UCSD-AML1 (cell line): ENCODE measurements at regions not wholly inside any gene's neighbourhood (a gene's known extent, or its start where the extent isn't known, plus 50 kb on each side); places are given as distances from the start of the nearest gene placed in this dataset.
"Not testable (repeated sequence)": the region's sequence is repeated elsewhere in the genome, so short reads cannot be mapped to it uniquely, and the experiment has no call there.

Experiments used
- DNase-seq: peaks from one replicate; lab custom pipeline; 2025; ENCODE audit not compliant: unreplicated experiment; lab: John Stamatoyannopoulos, UW

GRCh38 chr22:49513358-49513851 is 314.3 kb downstream of the BRD1 start:
- DNase-seq = no peak

GRCh38 chr22:49512487-49513165 is 315.0 kb downstream of the BRD1 start:
- DNase-seq = no peak

GRCh38 chr22:49511393-49512189 is 316.1 kb downstream of the BRD1 start:
- not testable (repeated sequence) for DNase-seq

GRCh38 chr22:49510718-49511117 is 317.0 kb downstream of the BRD1 start:
- DNase-seq = no peak

GRCh38 chr22:49509016-49509415 is 318.7 kb downstream of the BRD1 start:
- DNase-seq = no peak

- DNase-seq = no peak
These were observed 319.1 kb downstream of the BRD1 start for GRCh38 chr22:49508561-49508960.

GRCh38 chr22:49507607-49508292 is 319.9 kb downstream of the BRD1 start:
- DNase-seq = no peak

GRCh38 chr22:49506010-49506400 is 321.7 kb downstream of the BRD1 start:
- DNase-seq = no peak

- no peak for DNase-seq
These were observed 322.2 kb downstream of the BRD1 start for GRCh38 chr22:49505337-49506009.

- no peak for DNase-seq
These were observed 323.7 kb downstream of the BRD1 start for GRCh38 chr22:49503896-49504521.

- no peak for DNase-seq
These were observed 324.4 kb downstream of the BRD1 start for GRCh38 chr22:49503321-49503720.

GRCh38 chr22:49502126-49502826 is 325.4 kb downstream of the BRD1 start:
- no peak for DNase-seq

GRCh38 chr22:49500942-49501395 is 326.7 kb downstream of the BRD1 start:
- no peak for DNase-seq

- DNase-seq = no peak
These were observed 327.6 kb downstream of the BRD1 start for GRCh38 chr22:49500076-49500460.

- no peak for DNase-seq
These were observed 328.1 kb downstream of the BRD1 start for GRCh38 chr22:49499433-49500075.

GRCh38 chr22:49497266-49497665 is 330.4 kb downstream of the BRD1 start:
- DNase-seq = no peak

- DNase-seq = no peak
These were observed 333.1 kb downstream of the BRD1 start for GRCh38 chr22:49494555-49494954.

GRCh38 chr22:49492741-49493251 is 334.9 kb downstream of the BRD1 start:
- no peak for DNase-seq

GRCh38 chr22:49492308-49492707 is 335.4 kb downstream of the BRD1 start:
- DNase-seq = no peak
